ENCODE measurements at regions not wholly inside any gene's neighbourhood (a gene's known extent, or its start where the extent isn't known, plus 50 kb on each side); places are given as distances from the start of the nearest gene placed in this dataset.

GRCh38 chr16:65495106-65495505 lies 373.2 kb upstream of the CDH11 start:
- no peaks in the 10 kb centered on the region for H4K20me1 ChIP-seq (ENCODE audit: insufficient read depth, poor library complexity, severe bottlenecking)
- no peak overlapping the region for H3K4me2 ChIP-seq
- H3K4me1 ChIP-seq (ENCODE audit: insufficient read depth): no peaks in the 10 kb centered on the region
- no peak overlapping the region for H2AFZ ChIP-seq
- no peaks in the 10 kb centered on the region for H3K27me3 ChIP-seq
- H3K79me2 ChIP-seq: no peaks in the 10 kb centered on the region
- no peak for DNase-seq (ENCODE audit: low spot score)
- no peak overlapping the region for H3K4me3 ChIP-seq
- no peak overlapping the region for H3K27ac ChIP-seq
- H3K9me2 ChIP-seq (replicated peaks; ENCODE audit: insufficient read depth): no peaks in the 10 kb centered on the region
- no peaks in the 10 kb centered on the region for H3K36me3 ChIP-seq (replicated peaks; ENCODE audit: insufficient read depth, low read depth)
- TF ChIP-seq CTCF (IDR thresholded peaks at IDR 0.05; ENCODE audit: poor library complexity): no peak
- TF ChIP-seq EZH2phosphoT487 (IDR thresholded peaks at IDR 0.05; ENCODE audit: low read depth, severe bottlenecking, unreplicated experiment): peak; percentile 48
- no peaks in the 10 kb centered on the region for H3K9me3 ChIP-seq (ENCODE audit: low read depth)
- WGBS (ENCODE audit: low lambda C conversion rate, missing lambda C conversion rate): 78% methylated on average over 3 of the region's 3 CpGs

GRCh38 chr16:65494609-65495008 lies 372.7 kb upstream of the CDH11 start:
- Histone ChIP-seq H2AFZ (no peak overlapping the region), H3K36me3 (replicated peaks; ENCODE audit: insufficient read depth, low read depth) (no peaks in the 10 kb centered on the region), H3K4me3 (no peak overlapping the region), H3K27me3 (no peaks in the 10 kb centered on the region), H3K9me3 (ENCODE audit: low read depth) (no peaks in the 10 kb centered on the region), H3K79me2 (no peaks in the 10 kb centered on the region), H3K9me2 (replicated peaks; ENCODE audit: insufficient read depth) (no peaks in the 10 kb centered on the region), H3K4me1 (ENCODE audit: insufficient read depth) (no peaks in the 10 kb centered on the region), H4K20me1 (ENCODE audit: insufficient read depth, poor library complexity, severe bottlenecking) (no peaks in the 10 kb centered on the region), H3K4me2 (no peak overlapping the region), H3K27ac (no peak overlapping the region)
- DNase-seq (ENCODE audit: low spot score): no peak
- WGBS (ENCODE audit: low lambda C conversion rate, missing lambda C conversion rate): 70% methylated on average over 1 of the region's 1 CpG
- TF ChIP-seq EZH2 (IDR thresholded peaks at IDR 0.05; ENCODE audit: borderline replicate concordance) (no peak), CTCF (IDR thresholded peaks at IDR 0.05; ENCODE audit: poor library complexity) (no peak), EZH2phosphoT487 (IDR thresholded peaks at IDR 0.05; ENCODE audit: low read depth, severe bottlenecking, unreplicated experiment) (no peak)

- WGBS (ENCODE audit: low lambda C conversion rate, missing lambda C conversion rate): 93% methylated on average over 1 of the region's 1 CpG
Observed at GRCh38 chr16:65494080-65494479, 372.2 kb upstream of the CDH11 start.

More at GRCh38 chr16:65494080-65494479, 372.2 kb upstream of the CDH11 start:
- Histone ChIP-seq H4K20me1 (ENCODE audit: insufficient read depth, poor library complexity, severe bottlenecking) (no peaks in the 10 kb centered on the region), H3K4me3 (no peak overlapping the region), H3K9me2 (replicated peaks; ENCODE audit: insufficient read depth) (no peaks in the 10 kb centered on the region), H2AFZ (no peak overlapping the region), H3K27ac (no peak overlapping the region), H3K4me2 (no peak overlapping the region), H3K27me3 (no peaks in the 10 kb centered on the region), H3K4me1 (ENCODE audit: insufficient read depth) (no peaks in the 10 kb centered on the region), H3K79me2 (no peaks in the 10 kb centered on the region), H3K9me3 (ENCODE audit: low read depth) (no peaks in the 10 kb centered on the region), H3K36me3 (replicated peaks; ENCODE audit: insufficient read depth, low read depth) (no peaks in the 10 kb centered on the region)
- TF ChIP-seq EZH2phosphoT487 (IDR thresholded peaks at IDR 0.05; ENCODE audit: low read depth, severe bottlenecking, unreplicated experiment) (no peak), CTCF (IDR thresholded peaks at IDR 0.05; ENCODE audit: poor library complexity) (no peak), EZH2 (IDR thresholded peaks at IDR 0.05; ENCODE audit: borderline replicate concordance) (no peak)
- DNase-seq (ENCODE audit: low spot score): no peak
